Tibial nerve (tissue), 4 donors: ENCODE measurements at regions not wholly inside any gene's neighbourhood (a gene's known extent, or its start where the extent isn't known, plus 50 kb on each side); places are given as distances from the start of the nearest gene placed in this dataset.

Source experiments
- EP300 ChIP-seq, 2 donors: sonication (generic); formaldehyde crosslinking; IDR thresholded peaks; one replicate each; pipeline ENCODE4 v1.6.1; 2017; ENCODE audit warnings: antibody characterized with exemption in 2 of 2, mild to moderate bottlenecking in 1 of 2
- POLR2A ChIP-seq, 2 donors: fragments of 450-650 bp; IDR thresholded peaks; one replicate each; pipeline ENCODE4 v1.6.1; 2017; ENCODE audit warnings: antibody characterized with exemption in 2 of 2, mild to moderate bottlenecking in 2 of 2, moderate library complexity in 2 of 2
- TF ChIP-seq, protein P1 (sequence below), 5 experiments: fragments of 200-600 bp in 3 of 5; fragments of 450-650 bp in 2 of 5; sonication (generic) in 3 of 5; IDR thresholded peaks; one replicate each; pipeline ENCODE4 v1.5.1; 2016 to 2019; ENCODE audit warnings: antibody characterized with exemption in 5 of 5, mild to moderate bottlenecking in 3 of 5, moderate library complexity in 2 of 5

DNA sequence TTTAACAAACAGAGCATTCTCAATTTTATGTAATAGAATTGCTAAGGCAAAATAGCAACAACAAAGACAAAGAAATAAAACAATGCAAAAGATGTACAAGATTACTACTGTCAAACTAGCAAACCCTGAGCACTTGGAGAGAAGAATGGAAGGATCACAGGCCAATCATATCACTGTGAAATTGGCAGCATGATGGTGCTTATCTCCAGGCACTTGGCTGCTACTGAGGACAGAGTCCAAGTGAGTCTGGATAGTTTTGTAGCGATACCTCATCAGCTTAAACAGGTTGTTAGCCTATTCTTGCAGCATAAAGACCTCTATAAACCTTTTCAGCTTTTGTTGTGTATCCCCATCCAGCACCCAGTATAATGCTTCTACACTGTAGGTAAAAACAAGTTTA, 117.7 kb downstream of the C4orf33 start:
- TF ChIP-seq, protein P1, sequence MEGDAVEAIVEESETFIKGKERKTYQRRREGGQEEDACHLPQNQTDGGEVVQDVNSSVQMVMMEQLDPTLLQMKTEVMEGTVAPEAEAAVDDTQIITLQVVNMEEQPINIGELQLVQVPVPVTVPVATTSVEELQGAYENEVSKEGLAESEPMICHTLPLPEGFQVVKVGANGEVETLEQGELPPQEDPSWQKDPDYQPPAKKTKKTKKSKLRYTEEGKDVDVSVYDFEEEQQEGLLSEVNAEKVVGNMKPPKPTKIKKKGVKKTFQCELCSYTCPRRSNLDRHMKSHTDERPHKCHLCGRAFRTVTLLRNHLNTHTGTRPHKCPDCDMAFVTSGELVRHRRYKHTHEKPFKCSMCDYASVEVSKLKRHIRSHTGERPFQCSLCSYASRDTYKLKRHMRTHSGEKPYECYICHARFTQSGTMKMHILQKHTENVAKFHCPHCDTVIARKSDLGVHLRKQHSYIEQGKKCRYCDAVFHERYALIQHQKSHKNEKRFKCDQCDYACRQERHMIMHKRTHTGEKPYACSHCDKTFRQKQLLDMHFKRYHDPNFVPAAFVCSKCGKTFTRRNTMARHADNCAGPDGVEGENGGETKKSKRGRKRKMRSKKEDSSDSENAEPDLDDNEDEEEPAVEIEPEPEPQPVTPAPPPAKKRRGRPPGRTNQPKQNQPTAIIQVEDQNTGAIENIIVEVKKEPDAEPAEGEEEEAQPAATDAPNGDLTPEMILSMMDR (IDR thresholded peaks at IDR 0.05) = no peak
- TF ChIP-seq POLR2A (IDR thresholded peaks at IDR 0.05) (no peak), EP300 (IDR thresholded peaks at IDR 0.05) (no peak)
